ENCODE measurements at regions not wholly inside any gene's neighbourhood (a gene's known extent, or its start where the extent isn't known, plus 50 kb on each side); places are given as distances from the start of the nearest gene placed in this dataset.

DNA sequence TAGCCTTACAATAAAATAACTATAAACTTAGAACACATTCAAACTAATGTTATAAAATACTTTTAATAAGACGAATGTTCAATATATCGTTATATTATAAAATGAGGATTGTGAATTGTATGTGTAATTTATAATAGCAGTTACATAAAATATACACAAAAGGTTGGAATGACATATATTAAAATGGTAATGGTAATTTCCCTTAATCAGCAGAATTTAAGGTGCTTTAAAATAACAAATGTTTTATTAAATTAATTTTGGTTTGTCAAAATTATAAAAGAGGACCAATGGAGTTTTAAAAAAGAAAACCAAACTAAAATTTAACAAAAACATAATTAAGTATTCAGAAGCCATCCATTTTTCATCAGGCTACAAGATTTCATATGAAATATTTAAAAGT, 164.3 kb upstream of the PRDM9 start:
- ChIA-PET POLR2A (no interaction called here), CTCF (no interaction called here)
- TF ChIP-seq TARDBP (IDR thresholded peaks at IDR 0.05), result no peak
- TF ChIP-seq L3MBTL2 (conservative IDR thresholded peaks at IDR 0.05), result no peak
- no peak for TF ChIP-seq LEF1 (IDR thresholded peaks at IDR 0.05; ENCODE audit: borderline replicate concordance)
- no peak for TF ChIP-seq ELF4 (IDR thresholded peaks at IDR 0.05)
- no peak for TF ChIP-seq FOXK2 (IDR thresholded peaks at IDR 0.05)
- TF ChIP-seq FOXM1 (IDR thresholded peaks at IDR 0.05; ENCODE audit: borderline replicate concordance), result no peak
- no peak for TF ChIP-seq ZNF384 (IDR thresholded peaks at IDR 0.05)
- TF ChIP-seq SP1 (IDR thresholded peaks at IDR 0.05), result no peak
- TF ChIP-seq SUZ12 (IDR thresholded peaks at IDR 0.05), result no peak
- no peak for TF ChIP-seq PKNOX1 (IDR thresholded peaks at IDR 0.05)
- no peak for TF ChIP-seq CTBP1 (IDR thresholded peaks at IDR 0.05; ENCODE audit: borderline replicate concordance)
- no peak for TF ChIP-seq BHLHE40 (IDR thresholded peaks at IDR 0.05; ENCODE audit: borderline replicate concordance)
- no peak for DNase-seq (ENCODE audit: extremely low spot score)

DNA sequence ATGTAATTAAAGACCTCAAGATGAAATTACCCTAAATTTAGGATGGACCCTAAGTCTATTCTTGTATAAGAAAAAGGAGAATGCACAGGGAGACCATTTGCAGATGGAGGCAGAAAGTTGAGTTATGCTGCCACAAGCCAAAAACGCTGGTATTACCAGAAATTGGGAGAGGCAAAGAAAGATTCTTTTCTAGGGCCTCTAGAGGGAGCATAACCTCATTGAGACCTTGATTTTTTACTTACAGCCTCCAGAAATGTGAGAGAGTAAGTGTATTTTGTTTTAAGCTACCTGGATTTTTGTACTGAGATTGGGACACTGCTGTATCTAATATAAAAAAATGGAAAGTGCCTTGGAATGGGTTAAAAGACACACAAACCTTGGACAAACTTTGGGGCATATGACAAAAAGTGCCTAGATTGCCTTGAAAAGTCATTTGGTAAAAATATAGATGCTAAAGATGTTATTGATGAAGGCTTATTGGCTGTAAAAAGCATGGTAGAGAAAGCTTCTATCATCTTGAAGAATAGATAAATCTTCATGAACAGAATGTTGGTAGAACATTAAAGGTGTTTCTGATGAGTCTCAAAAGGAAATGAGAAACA, 174.7 kb upstream of the PRDM9 start:
- ChIA-PET POLR2A (no interaction called here), CTCF (interaction anchor here (0.6 kb wide), 1 partner anchor 139 kb away, joined by 5 read pairs; no protein-coding TSS in a partner anchor)
- DNase-seq (ENCODE audit: extremely low spot score), result peak; percentile 43
- TF ChIP-seq ELF4 (IDR thresholded peaks at IDR 0.05), result no peak
- no peak for TF ChIP-seq SP1 (IDR thresholded peaks at IDR 0.05)
- no peak for TF ChIP-seq PKNOX1 (IDR thresholded peaks at IDR 0.05)
- TF ChIP-seq FOXA1 (IDR thresholded peaks at IDR 0.05), result no peak
- no peak for TF ChIP-seq TARDBP (IDR thresholded peaks at IDR 0.05)
- no peak for TF ChIP-seq NFRKB (IDR thresholded peaks at IDR 0.05)
- no peak for TF ChIP-seq L3MBTL2 (conservative IDR thresholded peaks at IDR 0.05)
- TF ChIP-seq FOXM1 (IDR thresholded peaks at IDR 0.05; ENCODE audit: borderline replicate concordance), result no peak
- TF ChIP-seq ARNT (IDR thresholded peaks at IDR 0.05), result no peak
- no peak for TF ChIP-seq SUZ12 (IDR thresholded peaks at IDR 0.05)
- no peak for TF ChIP-seq BHLHE40 (IDR thresholded peaks at IDR 0.05; ENCODE audit: borderline replicate concordance)
- TF ChIP-seq CTBP1 (IDR thresholded peaks at IDR 0.05; ENCODE audit: borderline replicate concordance), result no peak
- TF ChIP-seq LEF1 (IDR thresholded peaks at IDR 0.05; ENCODE audit: borderline replicate concordance), result no peak
- no peak for TF ChIP-seq HDGF (IDR thresholded peaks at IDR 0.05; ENCODE audit: borderline replicate concordance)
- no peak for TF ChIP-seq FOXK2 (IDR thresholded peaks at IDR 0.05)

- no peak for TF ChIP-seq L3MBTL2 (conservative IDR thresholded peaks at IDR 0.05)
- no peak for TF ChIP-seq TARDBP (IDR thresholded peaks at IDR 0.05)
- TF ChIP-seq ZNF384 (IDR thresholded peaks at IDR 0.05), result no peak
- no peak for DNase-seq (ENCODE audit: extremely low spot score)
- ChIA-PET CTCF (no interaction called here), POLR2A (no interaction called here)
These were observed 176.7 kb upstream of the PRDM9 start for GRCh38 chr5:23330726-23331125.

DNA sequence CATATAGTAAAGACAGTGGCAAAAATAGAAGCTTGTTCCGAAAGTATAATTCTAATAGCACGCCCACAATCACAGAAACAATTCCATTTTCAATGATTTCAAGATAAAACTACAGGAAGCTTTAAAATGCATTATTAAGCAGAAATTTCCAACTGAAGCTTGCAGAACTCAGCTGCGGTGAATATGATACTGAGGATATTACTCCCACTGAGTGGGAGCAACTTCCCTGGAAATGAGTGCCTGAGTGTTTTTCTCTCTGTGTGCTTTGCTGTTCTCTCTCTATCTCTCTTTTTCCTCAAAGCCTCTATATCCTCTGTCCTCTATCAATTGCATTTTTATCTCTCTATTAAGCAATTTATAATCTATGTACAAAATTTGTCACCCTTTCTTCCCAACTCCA, 187.5 kb upstream of the PRDM9 start:
- DNase-seq (ENCODE audit: extremely low spot score), result no peak
- CTCF ChIA-PET, result no interaction called here
- POLR2A ChIA-PET, result no interaction called here
- TF ChIP-seq FOXK2 (IDR thresholded peaks at IDR 0.05), result no peak
- TF ChIP-seq SUZ12 (IDR thresholded peaks at IDR 0.05), result no peak
- no peak for TF ChIP-seq L3MBTL2 (conservative IDR thresholded peaks at IDR 0.05)
- no peak for TF ChIP-seq CTBP1 (IDR thresholded peaks at IDR 0.05; ENCODE audit: borderline replicate concordance)
- TF ChIP-seq ARNT (IDR thresholded peaks at IDR 0.05), result no peak
- no peak for TF ChIP-seq NFRKB (IDR thresholded peaks at IDR 0.05)
- TF ChIP-seq ELF4 (IDR thresholded peaks at IDR 0.05), result no peak
- TF ChIP-seq LEF1 (IDR thresholded peaks at IDR 0.05; ENCODE audit: borderline replicate concordance), result no peak
- no peak for TF ChIP-seq ZNF384 (IDR thresholded peaks at IDR 0.05)
- TF ChIP-seq FOXM1 (IDR thresholded peaks at IDR 0.05; ENCODE audit: borderline replicate concordance), result no peak
- TF ChIP-seq TARDBP (IDR thresholded peaks at IDR 0.05), result no peak
- TF ChIP-seq FOXA1 (IDR thresholded peaks at IDR 0.05), result no peak
- TF ChIP-seq HDGF (IDR thresholded peaks at IDR 0.05; ENCODE audit: borderline replicate concordance), result no peak
- TF ChIP-seq BHLHE40 (IDR thresholded peaks at IDR 0.05; ENCODE audit: borderline replicate concordance), result no peak
- TF ChIP-seq PKNOX1 (IDR thresholded peaks at IDR 0.05), result no peak
- TF ChIP-seq SP1 (IDR thresholded peaks at IDR 0.05), result no peak

DNA sequence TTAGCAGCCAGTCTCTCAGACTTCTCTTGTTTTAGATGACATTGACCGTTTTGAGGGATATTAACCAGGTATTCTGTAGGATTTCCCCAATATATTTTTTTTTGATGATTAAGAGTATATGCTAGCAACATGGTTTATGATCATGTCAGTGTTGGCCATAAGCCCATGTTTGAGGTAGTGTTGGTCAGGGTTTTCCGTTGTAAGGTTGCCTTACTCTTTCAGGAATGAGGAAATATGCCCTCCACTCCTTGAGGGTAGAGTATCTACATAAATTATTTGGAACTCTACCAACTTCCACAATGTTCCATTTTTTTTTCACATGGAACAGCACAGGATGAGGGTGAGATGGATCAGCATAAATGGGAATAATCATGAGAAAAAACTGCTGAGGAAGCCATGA, 188.4 kb upstream of the PRDM9 start:
- no peak for DNase-seq (ENCODE audit: extremely low spot score)
- POLR2A ChIA-PET, result no interaction called here
- CTCF ChIA-PET, result no interaction called here
- no peak for TF ChIP-seq LEF1 (IDR thresholded peaks at IDR 0.05; ENCODE audit: borderline replicate concordance)
- no peak for TF ChIP-seq PKNOX1 (IDR thresholded peaks at IDR 0.05)
- TF ChIP-seq FOXK2 (IDR thresholded peaks at IDR 0.05), result no peak
- no peak for TF ChIP-seq SP1 (IDR thresholded peaks at IDR 0.05)
- TF ChIP-seq TARDBP (IDR thresholded peaks at IDR 0.05), result no peak
- TF ChIP-seq ELF4 (IDR thresholded peaks at IDR 0.05), result no peak
- TF ChIP-seq FOXM1 (IDR thresholded peaks at IDR 0.05; ENCODE audit: borderline replicate concordance), result no peak
- TF ChIP-seq FOXA1 (IDR thresholded peaks at IDR 0.05), result no peak
- no peak for TF ChIP-seq BHLHE40 (IDR thresholded peaks at IDR 0.05; ENCODE audit: borderline replicate concordance)
- TF ChIP-seq CTBP1 (IDR thresholded peaks at IDR 0.05; ENCODE audit: borderline replicate concordance), result no peak
- no peak for TF ChIP-seq ZNF384 (IDR thresholded peaks at IDR 0.05)
- no peak for TF ChIP-seq NFRKB (IDR thresholded peaks at IDR 0.05)
- no peak for TF ChIP-seq SUZ12 (IDR thresholded peaks at IDR 0.05)
- TF ChIP-seq L3MBTL2 (conservative IDR thresholded peaks at IDR 0.05), result no peak
- TF ChIP-seq ARNT (IDR thresholded peaks at IDR 0.05), result no peak

All from HEK293T (cell line).